Heart left ventricle (tissue), 13 donors: ENCODE measurements at regions not wholly inside any gene's neighbourhood (a gene's known extent, or its start where the extent isn't known, plus 50 kb on each side); places are given as distances from the start of the nearest gene placed in this dataset.

Experiments used
- POLR2A ChIP-seq, 2 donors: fragments of 450-650 bp; IDR thresholded peaks; one replicate each; pipeline ENCODE4 v1.6.1; 2017; ENCODE audit warnings: antibody characterized with exemption in 2 of 2, mild to moderate bottlenecking in 2 of 2, moderate library complexity in 2 of 2
- TF ChIP-seq, protein P1 (sequence below), 12 donors: fragments of 200-600 bp; sonication (generic) in 4 of 12; IDR thresholded peaks; one replicate each; pipeline versions ENCODE4 v1.5.0 to v1.8.0; 2018 to 2022; ENCODE audit warnings: antibody characterized with exemption in 12 of 12, mild to moderate bottlenecking in 5 of 12
- donor health status: ischemic (EF 13 %, LVEDD 7.1; RV severe dilation, severe dysfunction).
- donor health status: DM: no; HTN: yes; CAD: no.
- donor health status: DM: no; HTN: no; CAD: no.
- donor health status: ischemic (EF 25% LVEDD 6.9; RV normal size, moderate dysfunction).
- donor health status: ischemic (EF 25% LVEDD 5.7; RV mildly dilated, moderate dysfunction).
- donor health status: ischemic (EF 35%, LVEDD 5.7; RV mildly dilated, moderate dysfunction).
- donor health status: nonischemic (EF 11% LVEDD 7.7; RV severe dilation, severe dysfunction).
- donor health status: DM: yes; HTN: yes; CAD: no.
- donor health status: PGD.
- donor health status: ischemic (EF 29% LVEDD 5.4; RV normal size, mild dysfunction).
- donor health status: nonischemic (EF 23%, LVEDD 6.1; RV moderate dilation, normal function).

DNA sequence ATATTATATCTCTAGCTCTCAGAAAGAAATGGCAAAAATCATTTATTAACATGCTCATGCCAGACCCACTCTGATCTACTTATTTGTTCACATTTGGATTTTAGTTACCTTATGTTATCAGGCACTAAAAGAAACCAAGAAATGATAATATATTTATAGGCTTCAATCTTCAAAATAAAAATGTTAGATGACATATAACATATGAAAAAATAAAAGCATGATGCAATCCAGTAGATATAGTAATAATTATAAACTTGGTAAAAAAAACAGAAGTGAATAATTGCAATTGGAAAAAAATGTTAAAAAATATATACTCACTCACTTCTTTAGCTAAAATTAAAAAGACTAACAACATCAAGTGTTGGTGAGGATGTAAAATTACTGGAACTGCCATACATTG lies 248.3 kb upstream of the VRK2 start:
- TF ChIP-seq, protein P1, sequence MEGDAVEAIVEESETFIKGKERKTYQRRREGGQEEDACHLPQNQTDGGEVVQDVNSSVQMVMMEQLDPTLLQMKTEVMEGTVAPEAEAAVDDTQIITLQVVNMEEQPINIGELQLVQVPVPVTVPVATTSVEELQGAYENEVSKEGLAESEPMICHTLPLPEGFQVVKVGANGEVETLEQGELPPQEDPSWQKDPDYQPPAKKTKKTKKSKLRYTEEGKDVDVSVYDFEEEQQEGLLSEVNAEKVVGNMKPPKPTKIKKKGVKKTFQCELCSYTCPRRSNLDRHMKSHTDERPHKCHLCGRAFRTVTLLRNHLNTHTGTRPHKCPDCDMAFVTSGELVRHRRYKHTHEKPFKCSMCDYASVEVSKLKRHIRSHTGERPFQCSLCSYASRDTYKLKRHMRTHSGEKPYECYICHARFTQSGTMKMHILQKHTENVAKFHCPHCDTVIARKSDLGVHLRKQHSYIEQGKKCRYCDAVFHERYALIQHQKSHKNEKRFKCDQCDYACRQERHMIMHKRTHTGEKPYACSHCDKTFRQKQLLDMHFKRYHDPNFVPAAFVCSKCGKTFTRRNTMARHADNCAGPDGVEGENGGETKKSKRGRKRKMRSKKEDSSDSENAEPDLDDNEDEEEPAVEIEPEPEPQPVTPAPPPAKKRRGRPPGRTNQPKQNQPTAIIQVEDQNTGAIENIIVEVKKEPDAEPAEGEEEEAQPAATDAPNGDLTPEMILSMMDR (IDR thresholded peaks at IDR 0.05), result no peak
- no peak for TF ChIP-seq POLR2A (IDR thresholded peaks at IDR 0.05)
